SK-N-SH (cell line): ENCODE measurements at regions not wholly inside any gene's neighbourhood (a gene's known extent, or its start where the extent isn't known, plus 50 kb on each side); places are given as distances from the start of the nearest gene placed in this dataset.

Source experiments
- CTCF ChIA-PET: fragments of 300-600, 350-600 bp; formaldehyde crosslinking; extraction: SDS; loops from one replicate; lab custom pipeline; 2021; lab: Yijun Ruan, JAX
- POLR2A ChIA-PET: fragments of 350-600 bp; sonication (Branson Sonifier 250); formaldehyde crosslinking; extraction: SDS; loops from one replicate; lab custom pipeline; 2020; ENCODE audit warnings: antibody characterized with exemption, inconsistent platforms; lab: Yijun Ruan, JAX
- DNase-seq: peaks from one replicate; pipeline ENCODE4 v3.0.0; 2012
- H2AFZ ChIP-seq: fragments of 200-600 bp; sonication (generic); 2 replicates; pipeline ENCODE4 v1.8.1; 2016; ENCODE audit warnings: antibody characterized with exemption, mild to moderate bottlenecking, low read depth
- H3F3A ChIP-seq: fragments of 200-600 bp; sonication (generic); replicated peaks from 2 replicates; pipeline ENCODE3; 2016; ENCODE audit warnings: antibody characterized with exemption, mild to moderate bottlenecking; ENCODE audit not compliant: insufficient read depth
- H3K27ac ChIP-seq, 2 experiments: fragments of 200-500 bp in 1 of 2; fragments of 200-600 bp in 1 of 2; sonication (Bioruptor generic) in 1 of 2; sonication (generic), shearing (Covaris generic) in 1 of 2; 2 replicates each; pipeline versions ENCODE4 v1.5.1 to v1.6.1; 2014 to 2016; ENCODE audit warnings: low read depth in 2 of 2, inconsistent platforms in 1 of 2, low read length in 1 of 2, mild to moderate bottlenecking in 1 of 2, mixed read lengths in 1 of 2
- H3K27me3 ChIP-seq: fragments of 200-600 bp; sonication (generic), shearing (Covaris generic); 2 replicates; pipeline ENCODE4 v1.6.1; 2016; ENCODE audit warnings: mixed run types; ENCODE audit not compliant: insufficient read depth
- H3K36me3 ChIP-seq, 2 experiments: fragments of 200-500 bp in 1 of 2; fragments of 200-600 bp in 1 of 2; sonication (Bioruptor generic) in 1 of 2; sonication (generic) in 1 of 2; replicated peaks in 1 of 2; 2 replicates each; pipeline versions ENCODE3 to v1.5.1; 2014 to 2016; ENCODE audit warnings: low read length in 1 of 2, mild to moderate bottlenecking in 1 of 2; ENCODE audit not compliant: insufficient read depth in 2 of 2, control insufficient read depth in 1 of 2
- H3K4me1 ChIP-seq, 2 experiments: fragments of 200-500 bp in 1 of 2; fragments of 200-600 bp in 1 of 2; sonication (Bioruptor generic) in 1 of 2; sonication (generic), shearing (Covaris generic) in 1 of 2; 2 replicates each; pipeline versions ENCODE4 v1.5.1 to v1.6.1; 2014 to 2016; ENCODE audit warnings: low read depth in 1 of 2, low read length in 1 of 2, mixed run types in 1 of 2; ENCODE audit not compliant: insufficient read depth in 2 of 2, control insufficient read depth in 1 of 2
- H3K4me2 ChIP-seq: fragments of 200-600 bp; sonication (generic), shearing (Covaris generic); 2 replicates; pipeline ENCODE4 v1.6.1; 2017; ENCODE audit warnings: mixed run types
- H3K4me3 ChIP-seq, 2 experiments: fragments of 200-500 bp in 1 of 2; fragments of 200-600 bp in 1 of 2; sonication (Bioruptor generic) in 1 of 2; sonication (generic), shearing (Covaris generic) in 1 of 2; 2 replicates each; pipeline versions ENCODE4 v1.5.1 to v1.8.1; 2014 to 2016; ENCODE audit warnings: low read depth in 2 of 2, inconsistent platforms in 1 of 2, low read length in 1 of 2, mild to moderate bottlenecking in 1 of 2, mixed read lengths in 1 of 2, moderate library complexity in 1 of 2
- H3K79me2 ChIP-seq: fragments of 200-600 bp; sonication (generic); 2 replicates; pipeline ENCODE4 v1.8.1; 2017; ENCODE audit warnings: mild to moderate bottlenecking; ENCODE audit not compliant: insufficient read depth
- H3K9ac ChIP-seq: fragments of 200-600 bp; sonication (generic); 2 replicates; pipeline ENCODE4 v1.6.1; 2017; ENCODE audit warnings: mixed run types
- H3K9me2 ChIP-seq: fragments of 200-600 bp; sonication (generic); 2 replicates; pipeline ENCODE4 v1.6.1; 2017; ENCODE audit warnings: mixed run types
- H3K9me3 ChIP-seq: fragments of 200-600 bp; sonication (generic); 2 replicates; pipeline ENCODE4 v1.6.1; 2017; ENCODE audit warnings: mixed run types, mild to moderate bottlenecking, moderate library complexity
- H4K20me1 ChIP-seq: fragments of 200-600 bp; sonication (generic); 2 replicates; pipeline ENCODE4 v1.6.1; 2017; ENCODE audit warnings: mild to moderate bottlenecking, mixed run types; ENCODE audit not compliant: insufficient read depth
- CHD2 ChIP-seq: fragments of 150-350 bp; IDR thresholded peaks from 2 replicates; pipeline ENCODE4 v1.6.1; 2018; ENCODE audit warnings: low read length; ENCODE audit not compliant: partially characterized antibody
- ELF1 ChIP-seq: IDR thresholded peaks from 2 replicates; pipeline ENCODE4 v1.4.0; 2012
- FOXM1 ChIP-seq: IDR thresholded peaks from 2 replicates; pipeline ENCODE4 v1.4.0; 2012; ENCODE audit warnings: low read depth, mild to moderate bottlenecking
- GABPA ChIP-seq: IDR thresholded peaks from 2 replicates; pipeline ENCODE4 v1.4.0; 2012; ENCODE audit warnings: low read depth, mild to moderate bottlenecking
- JUND ChIP-seq: IDR thresholded peaks from 2 replicates; pipeline ENCODE4 v1.4.0; 2012
- MEF2A ChIP-seq: IDR thresholded peaks from 2 replicates; pipeline ENCODE4 v1.4.0; 2012; ENCODE audit warnings: low read depth, borderline replicate concordance
- MXI1 ChIP-seq: IDR thresholded peaks from 2 replicates; pipeline ENCODE4 v1.6.1; 2012; ENCODE audit warnings: mild to moderate bottlenecking, low read depth, low read length, improper control_type of control experiment
- RAD21 ChIP-seq: IDR thresholded peaks from 2 replicates; pipeline ENCODE4 v1.6.1; 2012; ENCODE audit warnings: mild to moderate bottlenecking, low read length
- RCOR1 ChIP-seq: fragments of 150-350 bp; IDR thresholded peaks from 2 replicates; pipeline ENCODE4 v1.6.1; 2017; ENCODE audit warnings: antibody characterized with exemption, low read length
- RXRA ChIP-seq: IDR thresholded peaks from 2 replicates; pipeline ENCODE4 v1.4.0; 2012; ENCODE audit warnings: low read depth, mild to moderate bottlenecking, borderline replicate concordance
- SMC3 ChIP-seq: IDR thresholded peaks from 2 replicates; pipeline ENCODE4 v1.6.1; 2012; ENCODE audit warnings: low read depth, low read length, improper control_type of control experiment
- TCF12 ChIP-seq: IDR thresholded peaks from 2 replicates; pipeline ENCODE4 v1.4.0; 2012
- TEAD4 ChIP-seq: IDR thresholded peaks from 2 replicates; pipeline ENCODE4 v1.4.0; 2012; ENCODE audit warnings: mild to moderate bottlenecking, borderline replicate concordance; ENCODE audit not compliant: insufficient read depth
- WGBS: methylation state at CpG from one replicate; pipeline ENCODE4 v1.1.6; 2017; ENCODE audit warnings: low lambda C conversion rate; 5-methylcytosine and 5-hydroxymethylcytosine counted together
- TF ChIP-seq, protein P1 (sequence below): IDR thresholded peaks from 2 replicates; pipeline ENCODE4; 2012
- TF ChIP-seq, protein P2 (sequence below): IDR thresholded peaks from 2 replicates; pipeline ENCODE4 v1.6.1; 2012; ENCODE audit warnings: mild to moderate bottlenecking, low read depth, low read length, moderate library complexity
- TF ChIP-seq, protein P3 (sequence below): IDR thresholded peaks from 2 replicates; pipeline ENCODE4 v1.4.0; 2012; ENCODE audit warnings: low read depth, borderline replicate concordance

DNA sequence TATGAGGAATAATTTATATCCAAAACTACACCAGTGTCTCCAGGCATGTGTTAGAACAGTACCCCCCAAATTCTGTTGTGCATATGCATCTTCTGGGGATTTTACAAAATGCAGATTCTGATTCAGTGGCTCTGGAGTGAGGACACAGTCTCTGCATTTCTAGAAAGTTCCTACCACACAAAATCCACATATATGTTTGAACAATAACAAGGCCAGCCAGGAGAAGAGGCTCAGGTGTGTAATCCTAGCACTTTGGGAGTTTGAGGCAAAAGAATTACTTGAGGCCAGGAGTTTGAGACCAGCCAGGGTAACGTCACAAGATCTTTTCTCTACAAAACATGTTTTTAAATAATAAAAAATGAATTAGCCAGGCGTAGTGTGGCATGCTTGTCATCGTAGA is 84.9 kb downstream of the ZNF280B start:
- 22% methylated on average over 3 of the region's 3 CpGs for WGBS
- no peaks in the 10 kb centered on the region for H4K20me1 ChIP-seq
- POLR2A ChIA-PET, result no interaction called here
- H3K27me3 ChIP-seq, result peaks cover 7% of the 10 kb centered on the region; the same call in 1 of the 2 replicates
- no peak overlapping the region for H3K27ac ChIP-seq
- H3K4me1 ChIP-seq, result no peaks in the 10 kb centered on the region
- no peaks in the 10 kb centered on the region for H3K36me3 ChIP-seq
- CTCF ChIA-PET, result no interaction called here
- H3K9me3 ChIP-seq, result no peaks in the 10 kb centered on the region
- H3K79me2 ChIP-seq, result no peaks in the 10 kb centered on the region
- H3K9me2 ChIP-seq, result no peaks in the 10 kb centered on the region
- H3K9ac ChIP-seq, result no peak overlapping the region
- H3K4me2 ChIP-seq, result no peak overlapping the region
- no peaks in the 10 kb centered on the region for H3F3A ChIP-seq
- H2AFZ ChIP-seq, result no peak overlapping the region
- no peak for DNase-seq
- H3K4me3 ChIP-seq, result no peak overlapping the region
- TF ChIP-seq FOXM1 (no peak), JUND (no peak), RCOR1 (no peak), TEAD4 (no peak), MEF2A (no peak), SMC3 (no peak), RXRA (no peak), GABPA (no peak), MXI1 (no peak), CHD2 (no peak), TCF12 (no peak), RAD21 (no peak), ELF1 (no peak)
- TF ChIP-seq, protein P1, sequence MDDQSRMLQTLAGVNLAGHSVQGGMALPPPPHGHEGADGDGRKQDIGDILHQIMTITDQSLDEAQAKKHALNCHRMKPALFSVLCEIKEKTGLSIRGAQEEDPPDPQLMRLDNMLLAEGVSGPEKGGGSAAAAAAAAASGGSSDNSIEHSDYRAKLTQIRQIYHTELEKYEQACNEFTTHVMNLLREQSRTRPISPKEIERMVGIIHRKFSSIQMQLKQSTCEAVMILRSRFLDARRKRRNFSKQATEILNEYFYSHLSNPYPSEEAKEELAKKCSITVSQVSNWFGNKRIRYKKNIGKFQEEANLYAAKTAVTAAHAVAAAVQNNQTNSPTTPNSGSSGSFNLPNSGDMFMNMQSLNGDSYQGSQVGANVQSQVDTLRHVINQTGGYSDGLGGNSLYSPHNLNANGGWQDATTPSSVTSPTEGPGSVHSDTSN, result no peak
- TF ChIP-seq, protein P2, sequence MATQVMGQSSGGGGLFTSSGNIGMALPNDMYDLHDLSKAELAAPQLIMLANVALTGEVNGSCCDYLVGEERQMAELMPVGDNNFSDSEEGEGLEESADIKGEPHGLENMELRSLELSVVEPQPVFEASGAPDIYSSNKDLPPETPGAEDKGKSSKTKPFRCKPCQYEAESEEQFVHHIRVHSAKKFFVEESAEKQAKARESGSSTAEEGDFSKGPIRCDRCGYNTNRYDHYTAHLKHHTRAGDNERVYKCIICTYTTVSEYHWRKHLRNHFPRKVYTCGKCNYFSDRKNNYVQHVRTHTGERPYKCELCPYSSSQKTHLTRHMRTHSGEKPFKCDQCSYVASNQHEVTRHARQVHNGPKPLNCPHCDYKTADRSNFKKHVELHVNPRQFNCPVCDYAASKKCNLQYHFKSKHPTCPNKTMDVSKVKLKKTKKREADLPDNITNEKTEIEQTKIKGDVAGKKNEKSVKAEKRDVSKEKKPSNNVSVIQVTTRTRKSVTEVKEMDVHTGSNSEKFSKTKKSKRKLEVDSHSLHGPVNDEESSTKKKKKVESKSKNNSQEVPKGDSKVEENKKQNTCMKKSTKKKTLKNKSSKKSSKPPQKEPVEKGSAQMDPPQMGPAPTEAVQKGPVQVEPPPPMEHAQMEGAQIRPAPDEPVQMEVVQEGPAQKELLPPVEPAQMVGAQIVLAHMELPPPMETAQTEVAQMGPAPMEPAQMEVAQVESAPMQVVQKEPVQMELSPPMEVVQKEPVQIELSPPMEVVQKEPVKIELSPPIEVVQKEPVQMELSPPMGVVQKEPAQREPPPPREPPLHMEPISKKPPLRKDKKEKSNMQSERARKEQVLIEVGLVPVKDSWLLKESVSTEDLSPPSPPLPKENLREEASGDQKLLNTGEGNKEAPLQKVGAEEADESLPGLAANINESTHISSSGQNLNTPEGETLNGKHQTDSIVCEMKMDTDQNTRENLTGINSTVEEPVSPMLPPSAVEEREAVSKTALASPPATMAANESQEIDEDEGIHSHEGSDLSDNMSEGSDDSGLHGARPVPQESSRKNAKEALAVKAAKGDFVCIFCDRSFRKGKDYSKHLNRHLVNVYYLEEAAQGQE, result no peak
- TF ChIP-seq, protein P3, sequence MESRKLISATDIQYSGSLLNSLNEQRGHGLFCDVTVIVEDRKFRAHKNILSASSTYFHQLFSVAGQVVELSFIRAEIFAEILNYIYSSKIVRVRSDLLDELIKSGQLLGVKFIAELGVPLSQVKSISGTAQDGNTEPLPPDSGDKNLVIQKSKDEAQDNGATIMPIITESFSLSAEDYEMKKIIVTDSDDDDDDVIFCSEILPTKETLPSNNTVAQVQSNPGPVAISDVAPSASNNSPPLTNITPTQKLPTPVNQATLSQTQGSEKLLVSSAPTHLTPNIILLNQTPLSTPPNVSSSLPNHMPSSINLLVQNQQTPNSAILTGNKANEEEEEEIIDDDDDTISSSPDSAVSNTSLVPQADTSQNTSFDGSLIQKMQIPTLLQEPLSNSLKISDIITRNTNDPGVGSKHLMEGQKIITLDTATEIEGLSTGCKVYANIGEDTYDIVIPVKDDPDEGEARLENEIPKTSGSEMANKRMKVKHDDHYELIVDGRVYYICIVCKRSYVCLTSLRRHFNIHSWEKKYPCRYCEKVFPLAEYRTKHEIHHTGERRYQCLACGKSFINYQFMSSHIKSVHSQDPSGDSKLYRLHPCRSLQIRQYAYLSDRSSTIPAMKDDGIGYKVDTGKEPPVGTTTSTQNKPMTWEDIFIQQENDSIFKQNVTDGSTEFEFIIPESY, result no peak
